Prostate gland (tissue), 2 donors: ENCODE measurements at regions not wholly inside any gene's neighbourhood (a gene's known extent, or its start where the extent isn't known, plus 50 kb on each side); places are given as distances from the start of the nearest gene placed in this dataset.

Source experiments
- CTCF ChIP-seq, 4 experiments: fragments of 200-600 bp in 2 of 4; fragments of 450-650 bp in 2 of 4; sonication (generic) in 2 of 4; IDR thresholded peaks; 1 replicate in 3 of 4; 2 replicates in 1 of 4; pipeline ENCODE4 v1.5.1; 2016 to 2019; ENCODE audit warnings: antibody characterized with exemption in 4 of 4, mild to moderate bottlenecking in 2 of 4, moderate library complexity in 2 of 4
- POLR2A ChIP-seq: fragments of 450-650 bp; IDR thresholded peaks from one replicate; pipeline ENCODE4 v1.6.1; 2016; ENCODE audit warnings: antibody characterized with exemption, mild to moderate bottlenecking
- POLR2AphosphoS5 ChIP-seq: sonication (generic); formaldehyde crosslinking; IDR thresholded peaks from one replicate; pipeline ENCODE4 v1.6.1; 2017; ENCODE audit warnings: antibody characterized with exemption

- TF ChIP-seq CTCF (IDR thresholded peaks at IDR 0.05) (no peak), POLR2AphosphoS5 (no peak), POLR2A (no peak)
Measured at GRCh38 chr20:57791178-57791962, 81.6 kb upstream of the PMEPA1 start.
